Activated CD4-positive, alpha-beta memory T cell treated with anti-CD3 and anti-CD28 coated beads for 36 hours (primary cell): ENCODE measurements at regions not wholly inside any gene's neighbourhood (a gene's known extent, or its start where the extent isn't known, plus 50 kb on each side); places are given as distances from the start of the nearest gene placed in this dataset.

ENCODE experiments used
- CTCF ChIA-PET: fragments of 350-600 bp; sonication (Branson Sonifier 250); formaldehyde crosslinking; loops from one replicate; lab custom pipeline; 2021; ENCODE audit warnings: antibody characterized with exemption, inconsistent platforms; lab: Charles Lee
- POLR2A ChIA-PET: fragments of 350-600 bp; sonication (Branson Sonifier 250); formaldehyde crosslinking; loops from one replicate; lab custom pipeline; 2021; ENCODE audit warnings: antibody characterized with exemption; lab: Charles Lee
- DNase-seq: peaks from one replicate; pipeline ENCODE4 v3.0.0-alpha.2; 2020
- H3K27ac Mint-ChIP-seq: one replicate; pipeline ENCODE4 v1.8.0; 2021; ENCODE audit warnings: mixed read lengths
- H3K27me3 Mint-ChIP-seq: one replicate; pipeline ENCODE4 v1.8.0; 2021; ENCODE audit warnings: mixed read lengths
- H3K36me3 Mint-ChIP-seq: one replicate; pipeline ENCODE4 v1.8.0; 2021; ENCODE audit warnings: mixed read lengths
- H3K4me1 Mint-ChIP-seq: one replicate; pipeline ENCODE4 v1.8.0; 2021; ENCODE audit warnings: low read depth, mixed read lengths
- H3K4me3 Mint-ChIP-seq: one replicate; pipeline ENCODE4 v1.8.0; 2021; ENCODE audit warnings: mild to moderate bottlenecking, mixed read lengths
- H3K9me3 Mint-ChIP-seq: one replicate; pipeline ENCODE4 v1.8.0; 2021; ENCODE audit warnings: mixed read lengths
- intact Hi-C: fragments of 100-400 bp; cut with micrococcal nuclease; formaldehyde crosslinking; loops from one replicate; pipeline ENCODE4 v1.15.1; 2023

DNA sequence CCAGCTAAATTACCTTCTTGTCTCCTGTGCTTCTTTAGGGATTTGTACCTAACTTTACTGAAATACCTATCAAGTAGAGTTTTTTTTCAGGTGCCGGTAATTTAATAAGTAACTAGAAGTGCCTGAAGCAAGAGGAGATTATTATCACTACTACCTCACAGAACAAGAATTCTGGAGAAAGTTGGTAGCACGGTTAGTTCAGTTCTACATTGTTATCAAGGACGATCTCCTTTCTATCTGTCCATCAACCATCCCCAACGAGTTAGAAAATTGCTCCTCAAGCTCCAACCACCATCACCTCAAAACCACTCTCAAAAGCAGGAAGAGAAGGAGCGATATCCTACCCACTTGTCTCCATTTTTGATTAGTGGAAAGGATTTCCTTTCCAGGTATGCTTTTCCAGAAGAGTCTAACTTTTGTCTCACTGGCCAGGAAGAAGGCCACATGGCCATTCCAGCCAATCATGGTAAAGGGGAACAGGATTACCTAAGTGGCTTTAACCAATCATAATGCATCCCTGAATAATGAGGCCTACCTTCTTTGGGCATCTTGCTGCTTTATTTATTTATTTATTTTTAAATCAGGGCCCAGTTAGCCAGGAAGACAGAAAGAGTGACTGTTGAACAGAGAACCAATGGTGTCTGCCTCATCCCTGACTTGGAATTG is 265.2 kb downstream of the SNX13 start:
- Mint-ChIP-seq H3K27me3 (peaks cover 4% of the 10 kb centered on the region), H3K9me3 (no peaks in the 10 kb centered on the region), H3K4me3 (no peak overlapping the region), H3K4me1 (no peaks in the 10 kb centered on the region), H3K36me3 (no peaks in the 10 kb centered on the region), H3K27ac (no peak overlapping the region)
- no peak for DNase-seq
- intact Hi-C loops, result no loop called here
- POLR2A ChIA-PET, result no interaction called here
- CTCF ChIA-PET, result no interaction called here

DNA sequence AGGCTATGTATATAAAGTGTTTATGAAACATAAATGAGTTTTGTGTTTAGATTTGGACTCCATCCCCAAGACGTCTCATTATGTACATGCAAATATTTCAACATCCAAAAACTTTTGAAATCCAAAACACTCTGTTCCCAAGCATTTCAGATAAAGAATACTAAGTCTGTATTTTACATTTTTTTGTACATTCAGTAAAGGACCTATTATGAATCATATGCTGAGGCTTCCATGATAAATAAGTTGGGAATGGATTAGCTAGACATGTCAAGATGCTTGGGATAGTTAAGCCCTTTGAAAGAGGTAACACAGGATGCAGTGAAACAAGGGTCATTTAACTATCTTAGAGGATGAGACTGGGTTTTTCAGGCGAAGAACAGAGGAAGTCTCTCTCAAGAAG is 262.9 kb downstream of the SNX13 start:
- ChIA-PET POLR2A (no interaction called here), CTCF (interaction anchor here (0.6 to 1.0 kb wide), 3 partner anchors 10 to 540 kb away, joined by 3 to 4 read pairs (median 3); no protein-coding TSS in a partner anchor)
- Mint-ChIP-seq H3K36me3 (no peaks in the 10 kb centered on the region), H3K4me1 (no peaks in the 10 kb centered on the region), H3K27me3 (peaks cover 4% of the 10 kb centered on the region), H3K4me3 (no peak overlapping the region), H3K9me3 (no peaks in the 10 kb centered on the region), H3K27ac (no peak overlapping the region)
- no peak for DNase-seq
- intact Hi-C loops, result no loop called here

DNA sequence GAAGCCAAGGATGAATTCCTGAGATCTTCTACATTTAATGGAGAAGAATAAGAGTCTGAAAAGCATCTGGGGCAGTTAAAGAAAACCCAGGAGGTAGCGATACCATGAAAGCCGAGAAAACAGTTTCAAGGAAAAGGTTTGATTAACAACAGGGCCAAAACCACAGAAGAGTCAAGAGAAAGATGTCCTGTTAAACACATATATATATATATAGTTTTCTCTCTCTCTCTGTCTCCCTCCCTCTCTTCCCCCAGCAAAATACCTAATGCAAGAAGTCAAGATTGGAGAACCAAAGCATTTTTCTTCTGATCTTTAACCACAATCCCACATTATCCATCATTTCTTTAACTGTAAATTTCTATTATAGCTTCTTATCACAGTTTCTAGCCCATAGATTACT is 261.4 kb downstream of the SNX13 start:
- H3K36me3 Mint-ChIP-seq, result no peaks in the 10 kb centered on the region
- ChIA-PET POLR2A (no interaction called here), CTCF (interaction anchor here (0.8 to 1.2 kb wide), 2 partner anchors 630 to 696 kb away, joined by 3 read pairs; no protein-coding TSS in a partner anchor)

DNA sequence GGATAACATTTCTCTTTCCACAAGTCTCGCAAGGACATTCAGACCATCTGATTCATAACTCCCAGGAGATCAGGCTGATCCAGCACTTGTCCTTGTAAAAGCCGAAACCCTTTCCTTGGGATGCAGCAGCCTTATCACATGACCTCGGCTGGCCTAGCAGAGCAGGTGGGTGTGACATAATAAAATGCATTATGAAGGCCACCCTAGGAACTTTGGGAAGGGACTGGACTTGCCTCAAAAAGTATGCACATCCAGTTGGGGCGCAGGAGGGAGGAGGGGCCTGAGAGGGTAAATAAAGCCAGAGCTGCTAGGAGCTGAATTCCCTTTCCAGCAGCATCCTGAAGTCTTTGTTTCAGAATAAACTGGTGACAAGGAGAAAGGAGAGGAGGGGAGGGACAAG is 260.8 kb downstream of the SNX13 start:
- ChIA-PET CTCF (interaction anchor here (0.7 to 4.6 kb wide), 5 partner anchors 8 to 697 kb away, joined by 3 to 26 read pairs (median 3); no protein-coding TSS in a partner anchor), POLR2A (no interaction called here)
- Mint-ChIP-seq H3K4me1 (no peaks in the 10 kb centered on the region), H3K36me3 (no peaks in the 10 kb centered on the region), H3K27me3 (peaks cover 2% of the 10 kb centered on the region), H3K9me3 (no peaks in the 10 kb centered on the region), H3K27ac (no peak overlapping the region), H3K4me3 (no peak overlapping the region)
- no peak for DNase-seq
- intact Hi-C loops, result no loop called here

More for the DNA sequence above, 261.4 kb downstream of the SNX13 start:
- intact Hi-C loops, result no loop called here
- DNase-seq, result no peak
- no peak overlapping the region for H3K27ac Mint-ChIP-seq
- H3K9me3 Mint-ChIP-seq, result no peaks in the 10 kb centered on the region
- peaks cover 2% of the 10 kb centered on the region for H3K27me3 Mint-ChIP-seq
- no peak overlapping the region for H3K4me3 Mint-ChIP-seq
- no peaks in the 10 kb centered on the region for H3K4me1 Mint-ChIP-seq

DNA sequence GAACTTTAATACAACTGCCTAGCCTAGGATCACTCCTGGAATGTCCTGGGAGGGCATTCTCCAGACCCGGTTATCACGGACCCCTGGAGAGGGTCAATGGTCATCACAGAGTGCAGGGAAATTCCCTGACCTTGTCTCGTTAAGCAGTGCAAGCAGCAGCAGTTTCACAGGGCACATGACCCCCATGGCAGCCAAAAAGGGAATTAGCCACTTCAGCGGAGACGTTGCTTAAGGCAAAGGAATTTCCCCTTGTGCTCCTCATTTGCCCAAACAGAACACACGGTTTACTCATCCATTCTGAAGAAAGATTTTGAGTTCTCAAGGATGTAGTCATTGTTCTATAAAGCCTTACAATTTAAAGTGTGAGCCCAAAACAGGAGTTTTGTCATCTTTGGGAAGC is 260.3 kb downstream of the SNX13 start:
- no peak overlapping the region for H3K4me3 Mint-ChIP-seq
- H3K36me3 Mint-ChIP-seq, result no peaks in the 10 kb centered on the region

DNA sequence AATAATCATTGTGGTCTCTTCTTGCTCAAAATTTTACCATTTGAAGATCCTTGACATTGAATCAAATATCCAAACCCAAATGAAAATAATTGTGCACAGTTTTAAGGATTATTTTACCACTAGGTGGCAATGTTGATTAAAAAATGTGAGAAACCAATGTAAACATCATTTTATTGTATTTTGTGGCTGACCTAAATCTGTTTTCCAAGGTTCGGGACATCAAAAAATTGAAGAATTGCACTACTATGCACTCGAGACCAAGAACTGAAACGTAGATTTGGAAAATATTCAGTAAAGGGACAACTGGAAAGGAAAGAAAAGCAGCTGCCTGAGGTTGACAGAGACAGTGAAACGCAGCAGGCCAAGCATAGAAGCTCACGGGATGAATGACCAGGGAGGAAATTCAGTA is 259.3 kb downstream of the SNX13 start:
- Mint-ChIP-seq H3K4me1 (no peaks in the 10 kb centered on the region), H3K9me3 (no peaks in the 10 kb centered on the region), H3K27me3 (peaks cover 2% of the 10 kb centered on the region), H3K4me3 (no peak overlapping the region), H3K36me3 (no peaks in the 10 kb centered on the region), H3K27ac (no peak overlapping the region)
- intact Hi-C loops, result loop anchor here (1.0 to 5.0 kb wide), 3 partner anchors 640 to 1986 kb away; no protein-coding TSS in a partner anchor
- DNase-seq, result no peak
- CTCF ChIA-PET, result interaction anchor here (0.6 to 4.6 kb wide), 19 partner anchors 9 to 1918 kb away, joined by 3 to 26 read pairs (median 3); no protein-coding TSS in a partner anchor
- POLR2A ChIA-PET, result no interaction called here

More for the DNA sequence above, 260.3 kb downstream of the SNX13 start:
- H3K27ac Mint-ChIP-seq, result no peak overlapping the region
- intact Hi-C loops, result loop anchor here (2.0 to 5.0 kb wide), 2 partner anchors 641 to 1987 kb away; no protein-coding TSS in a partner anchor
- no peak for DNase-seq
- CTCF ChIA-PET, result interaction anchor here (1.1 to 4.6 kb wide), 5 partner anchors 9 to 697 kb away, joined by 3 to 26 read pairs (median 3); no protein-coding TSS in a partner anchor
- H3K4me1 Mint-ChIP-seq, result no peaks in the 10 kb centered on the region
- H3K9me3 Mint-ChIP-seq, result no peaks in the 10 kb centered on the region
- H3K27me3 Mint-ChIP-seq, result peaks cover 2% of the 10 kb centered on the region
- POLR2A ChIA-PET, result no interaction called here

DNA sequence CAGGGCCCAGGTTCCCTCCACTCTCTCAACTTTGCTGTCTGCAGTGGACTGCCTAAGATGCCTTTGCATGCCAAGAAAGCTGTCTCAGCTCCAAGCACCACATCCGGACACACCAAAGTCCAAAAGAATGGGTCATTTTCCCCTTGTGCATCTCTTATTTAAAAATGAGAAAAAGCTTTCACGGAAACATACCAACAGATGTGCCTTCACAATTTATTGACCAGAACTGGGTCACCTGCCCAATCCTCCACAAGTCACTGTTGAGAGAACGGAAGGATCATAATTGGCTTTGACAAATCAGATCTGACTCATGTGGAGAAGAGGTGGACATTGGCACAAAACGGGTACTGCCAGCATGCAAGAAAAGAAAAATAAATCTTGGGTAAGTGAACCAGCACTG is 258.3 kb downstream of the SNX13 start:
- Mint-ChIP-seq H3K9me3 (no peaks in the 10 kb centered on the region), H3K4me3 (no peak overlapping the region), H3K27ac (no peak overlapping the region), H3K4me1 (no peaks in the 10 kb centered on the region), H3K36me3 (no peaks in the 10 kb centered on the region), H3K27me3 (no peaks in the 10 kb centered on the region)
- DNase-seq, result no peak
- ChIA-PET CTCF (interaction anchor here (0.6 to 4.6 kb wide), 6 partner anchors 8 to 699 kb away, joined by 3 to 26 read pairs (median 7); no protein-coding TSS in a partner anchor), POLR2A (no interaction called here)
- intact Hi-C loops, result loop anchor here (1.0 to 5.0 kb wide), 3 partner anchors 639 to 1985 kb away; no protein-coding TSS in a partner anchor

DNA sequence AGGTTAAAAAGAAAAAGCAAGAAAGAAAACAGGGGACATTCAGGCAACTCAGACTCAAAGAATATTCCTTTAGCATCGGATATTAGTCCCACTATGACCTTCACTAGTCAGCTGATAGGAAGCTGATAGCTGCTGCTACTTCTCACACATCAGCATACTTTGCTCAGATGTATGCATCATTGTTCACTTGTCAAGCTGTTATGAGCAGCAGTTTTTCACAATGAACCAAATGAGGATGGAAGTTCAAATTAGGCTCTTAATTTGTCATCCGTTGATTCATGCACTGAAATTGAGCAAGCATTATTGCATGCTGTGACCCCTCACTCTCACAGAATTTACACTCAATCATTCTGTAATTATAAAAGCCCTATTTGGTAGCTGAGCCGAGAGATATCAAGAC is 257.7 kb downstream of the SNX13 start:
- Mint-ChIP-seq H3K36me3 (no peaks in the 10 kb centered on the region), H3K9me3 (no peaks in the 10 kb centered on the region), H3K27ac (no peak overlapping the region), H3K4me1 (no peaks in the 10 kb centered on the region), H3K27me3 (no peaks in the 10 kb centered on the region), H3K4me3 (no peak overlapping the region)
- ChIA-PET POLR2A (no interaction called here), CTCF (interaction anchor here (1.1 to 4.6 kb wide), 4 partner anchors 11 to 699 kb away, joined by 4 to 26 read pairs (median 8); no protein-coding TSS in a partner anchor)
- intact Hi-C loops, result loop anchor here (5.0 kb wide), 1 partner anchor 1985 kb away; no protein-coding TSS in a partner anchor
- DNase-seq, result no peak

DNA sequence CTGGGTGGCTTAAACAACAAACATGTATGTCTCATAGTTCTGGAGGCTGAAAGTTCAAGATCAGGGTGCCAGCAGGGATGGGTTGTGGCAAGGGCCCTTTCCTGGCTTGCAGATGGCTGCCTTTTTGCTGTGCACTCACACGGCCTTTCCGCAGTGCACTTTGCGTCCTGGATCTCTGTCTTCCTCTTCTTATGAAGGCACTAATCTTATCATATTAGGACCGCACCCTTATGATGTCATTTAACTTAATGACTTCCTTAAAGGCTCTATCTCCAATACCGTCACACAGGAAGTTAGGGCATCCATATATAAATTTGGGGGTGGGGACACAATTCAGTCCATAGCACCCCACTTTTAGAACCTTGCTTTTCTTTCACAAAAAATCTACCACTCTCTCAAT is 255.2 kb downstream of the SNX13 start:
- no peaks in the 10 kb centered on the region for H3K27me3 Mint-ChIP-seq
- POLR2A ChIA-PET, result no interaction called here
- no peak for DNase-seq
- CTCF ChIA-PET, result no interaction called here
- no peaks in the 10 kb centered on the region for H3K4me1 Mint-ChIP-seq
- H3K27ac Mint-ChIP-seq, result no peak overlapping the region
- no peak overlapping the region for H3K4me3 Mint-ChIP-seq
- no peaks in the 10 kb centered on the region for H3K36me3 Mint-ChIP-seq
- H3K9me3 Mint-ChIP-seq, result no peaks in the 10 kb centered on the region
- intact Hi-C loops, result no loop called here

DNA sequence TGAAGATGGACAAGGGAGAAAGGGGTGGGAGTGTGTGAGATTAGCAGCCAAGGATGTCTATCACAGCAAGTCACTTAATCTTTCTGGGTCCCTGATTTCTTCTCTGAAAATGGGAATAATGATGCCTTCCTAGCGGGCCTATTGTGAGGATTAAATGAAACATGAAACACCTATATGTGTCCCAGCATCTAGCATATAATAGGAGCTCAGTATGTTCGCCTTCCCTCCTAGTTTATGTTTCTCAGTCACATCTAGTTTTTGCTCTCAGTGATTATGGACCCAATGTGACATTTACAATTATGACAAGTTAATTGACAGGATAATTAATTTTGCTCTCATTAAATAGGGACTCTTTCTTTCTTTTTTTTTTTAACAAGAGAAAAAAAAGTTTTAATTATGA is 252.9 kb downstream of the SNX13 start:
- ChIA-PET CTCF (no interaction called here), POLR2A (interaction anchor here (0.7 kb wide), 1 partner anchor 187 kb away, joined by 5 read pairs; no protein-coding TSS in a partner anchor)
- Mint-ChIP-seq H3K9me3 (no peaks in the 10 kb centered on the region), H3K36me3 (no peaks in the 10 kb centered on the region), H3K27ac (no peak overlapping the region), H3K27me3 (no peaks in the 10 kb centered on the region), H3K4me3 (no peak overlapping the region), H3K4me1 (no peaks in the 10 kb centered on the region)
- no peak for DNase-seq
- intact Hi-C loops, result no loop called here

DNA sequence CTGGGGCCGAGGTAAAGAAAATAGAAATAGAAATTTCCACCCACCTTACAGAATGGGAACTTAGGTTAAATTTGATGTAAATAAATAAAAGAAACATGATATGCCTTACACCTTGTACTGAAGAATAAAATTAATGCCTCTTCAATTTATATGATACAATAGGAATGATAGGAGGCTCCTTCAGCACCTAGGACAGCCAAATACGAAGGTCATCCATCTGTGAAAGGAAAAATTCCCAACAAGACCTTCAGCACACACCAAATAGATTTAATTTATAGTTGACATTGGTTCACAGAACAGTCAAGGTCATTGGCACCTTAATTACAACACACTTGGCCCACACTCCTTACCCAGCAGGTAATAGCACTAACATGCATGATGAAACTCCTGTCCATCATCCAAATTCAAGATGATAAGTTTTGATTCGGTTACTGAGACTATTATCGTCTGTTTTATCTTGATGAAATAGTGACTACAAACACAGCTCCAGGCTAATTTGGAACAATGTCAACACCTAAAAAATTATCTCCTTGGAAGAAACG is 250.9 kb downstream of the SNX13 start:
- Mint-ChIP-seq H3K4me1 (no peaks in the 10 kb centered on the region), H3K36me3 (no peaks in the 10 kb centered on the region), H3K27me3 (no peaks in the 10 kb centered on the region), H3K4me3 (no peak overlapping the region), H3K27ac (no peak overlapping the region), H3K9me3 (no peaks in the 10 kb centered on the region)
- ChIA-PET POLR2A (no interaction called here), CTCF (interaction anchor here (1.0 to 1.5 kb wide), 4 partner anchors 8 to 977 kb away, joined by 3 to 8 read pairs (median 3); no protein-coding TSS in a partner anchor)
- intact Hi-C loops, result no loop called here
- DNase-seq, result no peak

DNA sequence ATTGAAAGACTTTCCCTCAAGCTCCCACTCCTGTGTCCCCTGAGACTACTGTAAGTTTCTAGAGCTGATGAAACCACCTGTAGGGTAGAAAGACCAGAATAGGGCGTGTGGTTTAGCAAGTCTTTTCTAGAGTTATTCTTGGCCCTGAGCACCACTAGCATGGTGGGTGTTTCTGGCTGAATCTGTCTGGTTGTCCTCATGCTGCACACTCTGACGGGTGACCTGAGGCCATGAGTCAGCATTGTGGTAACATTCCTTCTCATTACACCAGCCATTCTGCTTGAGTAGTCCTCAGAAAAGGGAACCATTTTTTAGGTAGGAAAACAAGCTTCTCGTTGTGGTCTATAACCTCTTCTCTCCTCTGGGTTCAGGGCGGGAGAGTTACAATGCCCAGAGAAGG is 250.3 kb downstream of the SNX13 start:
- Mint-ChIP-seq H3K4me3 (no peak overlapping the region), H3K27me3 (no peaks in the 10 kb centered on the region), H3K27ac (no peak overlapping the region), H3K36me3 (no peaks in the 10 kb centered on the region), H3K4me1 (no peaks in the 10 kb centered on the region), H3K9me3 (no peaks in the 10 kb centered on the region)
- ChIA-PET POLR2A (no interaction called here), CTCF (interaction anchor here (1.1 to 1.5 kb wide), 3 partner anchors 9 to 976 kb away, joined by 3 to 8 read pairs (median 3); no protein-coding TSS in a partner anchor)
- intact Hi-C loops, result no loop called here
- no peak for DNase-seq
